ENCODE measurements at regions not wholly inside any gene's neighbourhood (a gene's known extent, or its start where the extent isn't known, plus 50 kb on each side); places are given as distances from the start of the nearest gene placed in this dataset.

- TF ChIP-seq EZH2 (IDR thresholded peaks at IDR 0.05; ENCODE audit: borderline replicate concordance): no peak
- TF ChIP-seq, protein P1, sequence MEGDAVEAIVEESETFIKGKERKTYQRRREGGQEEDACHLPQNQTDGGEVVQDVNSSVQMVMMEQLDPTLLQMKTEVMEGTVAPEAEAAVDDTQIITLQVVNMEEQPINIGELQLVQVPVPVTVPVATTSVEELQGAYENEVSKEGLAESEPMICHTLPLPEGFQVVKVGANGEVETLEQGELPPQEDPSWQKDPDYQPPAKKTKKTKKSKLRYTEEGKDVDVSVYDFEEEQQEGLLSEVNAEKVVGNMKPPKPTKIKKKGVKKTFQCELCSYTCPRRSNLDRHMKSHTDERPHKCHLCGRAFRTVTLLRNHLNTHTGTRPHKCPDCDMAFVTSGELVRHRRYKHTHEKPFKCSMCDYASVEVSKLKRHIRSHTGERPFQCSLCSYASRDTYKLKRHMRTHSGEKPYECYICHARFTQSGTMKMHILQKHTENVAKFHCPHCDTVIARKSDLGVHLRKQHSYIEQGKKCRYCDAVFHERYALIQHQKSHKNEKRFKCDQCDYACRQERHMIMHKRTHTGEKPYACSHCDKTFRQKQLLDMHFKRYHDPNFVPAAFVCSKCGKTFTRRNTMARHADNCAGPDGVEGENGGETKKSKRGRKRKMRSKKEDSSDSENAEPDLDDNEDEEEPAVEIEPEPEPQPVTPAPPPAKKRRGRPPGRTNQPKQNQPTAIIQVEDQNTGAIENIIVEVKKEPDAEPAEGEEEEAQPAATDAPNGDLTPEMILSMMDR (IDR thresholded peaks at IDR 0.05; ENCODE audit: poor library complexity): no peak
These were observed 145.5 kb upstream of the PDHA2 start for GRCh38 chr4:95694411-95694810.
